Spleen (tissue), 11 donors: ENCODE measurements at regions not wholly inside any gene's neighbourhood (a gene's known extent, or its start where the extent isn't known, plus 50 kb on each side); places are given as distances from the start of the nearest gene placed in this dataset.

Experiments
- DNase-seq: peaks from one replicate; pipeline ENCODE4 v3.0.0-alpha.2; 2020
- H3K27ac ChIP-seq, 8 donors: fragments of 200-600 bp; sonication (generic) in 7 of 8; 1 replicate in 4 of 8; 2 replicates in 4 of 8; pipeline versions ENCODE4 v1.5.0 to v1.8.0; 2016 to 2021; ENCODE audit warnings: inconsistent platforms in 4 of 8, mild to moderate bottlenecking in 4 of 8, moderate library complexity in 1 of 8
- H3K27me3 ChIP-seq, 7 donors: fragments of 200-600 bp; sonication (generic) in 6 of 7; replicated peaks in 1 of 7; 1 replicate in 4 of 7; 2 replicates in 3 of 7; pipeline versions ENCODE4 v1.5.0 to v1.8.0; 2016 to 2021; ENCODE audit warnings: inconsistent platforms in 3 of 7, mild to moderate bottlenecking in 1 of 7
- H3K36me3 ChIP-seq, 6 donors: fragments of 200-600 bp; sonication (generic) in 5 of 6; 1 replicate in 4 of 6; 2 replicates in 2 of 6; pipeline versions ENCODE4 v1.5.0 to v1.8.0; 2016 to 2021; ENCODE audit warnings: inconsistent platforms in 2 of 6
- H3K4me1 ChIP-seq, 6 donors: fragments of 200-600 bp; sonication (generic) in 5 of 6; 1 replicate in 3 of 6; 2 replicates in 3 of 6; pipeline versions ENCODE4 v1.5.0 to v1.8.0; 2016 to 2021; ENCODE audit warnings: inconsistent platforms in 3 of 6
- H3K4me3 ChIP-seq, 8 donors: fragments of 200-600 bp; sonication (generic) in 7 of 8; 1 replicate in 4 of 8; 2 replicates in 4 of 8; pipeline versions ENCODE4 v1.5.0 to v1.8.0; 2016 to 2021; ENCODE audit warnings: inconsistent platforms in 4 of 8, mild to moderate bottlenecking in 4 of 8, moderate library complexity in 2 of 8
- H3K9me3 ChIP-seq, 8 donors: fragments of 200-600 bp; sonication (generic) in 7 of 8; 1 replicate in 4 of 8; 2 replicates in 4 of 8; pipeline versions ENCODE4 v1.5.0 to v1.8.0; 2016 to 2021; ENCODE audit warnings: inconsistent platforms in 4 of 8
- CTCF ChIP-seq, 11 experiments: fragments of 200-600 bp in 7 of 11; fragments of 450-650 bp in 4 of 11; sonication (generic) in 4 of 11; IDR thresholded peaks in 8 of 11; conservative IDR thresholded peaks in 3 of 11; 1 replicate in 7 of 11; 2 replicates in 4 of 11; pipeline versions ENCODE4 v1.4.0 to v1.8.0; 2016 to 2021; ENCODE audit warnings: antibody characterized with exemption in 11 of 11, inconsistent platforms in 4 of 11, mild to moderate bottlenecking in 1 of 11
- POLR2A ChIP-seq, 3 donors: fragments of 450-650 bp; IDR thresholded peaks; one replicate each; pipeline ENCODE4 v1.5.1; 2017; ENCODE audit warnings: antibody characterized with exemption in 3 of 3, mild to moderate bottlenecking in 1 of 3
- POLR2AphosphoS5 ChIP-seq, 3 donors: sonication (generic); formaldehyde crosslinking; IDR thresholded peaks; one replicate each; pipeline ENCODE4 v1.5.1; 2017; ENCODE audit warnings: antibody characterized with exemption in 3 of 3
- WGBS, 5 donors: extraction: QIAGEN DNeasy Blood & Tissue Kit in 3 of 5; methylation state at CpG; one replicate each; pipeline versions ENCODE4 v1.1.5 to v1.1.7; 2013 to 2018; 5-methylcytosine and 5-hydroxymethylcytosine counted together
- intact Hi-C: fragments of 100-400 bp; cut with DNase I; formaldehyde crosslinking; loops from one replicate; pipeline ENCODE4 v1.15.0; 2023; ENCODE audit warnings: low total_unique reads
- donor health status: healthy with polysubstance abuse.
- donor health status: DM: no; HTN: no; CAD: no; lungs with moderate emphysema.
- donor health status: DM: no; HTN: no; CAD: no.
- donor health status: Bipolar disorder and iron deficiency.
- donor health status: healthy.
- donor health status: DM: no; HTN: no; CAD: no.
- donor health status: DM: yes; HTN: yes; CAD: no.

- Histone ChIP-seq H3K9me3 (no peaks in the 10 kb centered on the region), H3K4me3 (no peak overlapping the region), H3K4me1 (peaks cover 0 to 22% (median 9%) of the 10 kb centered on the region in 6 donors), H3K27ac (no peak overlapping the region), H3K36me3 (no peaks in the 10 kb centered on the region), H3K27me3 (peaks cover 0 to 4% (median 0%) of the 10 kb centered on the region in 7 donors)
- intact Hi-C loops, result no loop called here
- DNase-seq, result no peak
- 70 to 88% (median 80%) methylated on average over 4 of the region's 4 CpGs for WGBS, 5 donors
- TF ChIP-seq POLR2AphosphoS5 (IDR thresholded peaks at IDR 0.05), result no peak
These were observed 143.5 kb downstream of the CHIC2 start for GRCh38 chr4:53920883-53921282.

GRCh38 chr4:53920116-53920515 is 144.3 kb downstream of the CHIC2 start:
- Histone ChIP-seq H3K9me3 (no peaks in the 10 kb centered on the region), H3K27ac (peak overlapping the region in 4 of 8 donors; percentile 1 to 80 (median 59)), H3K27me3 (peaks cover 0 to 4% (median 0%) of the 10 kb centered on the region in 7 donors), H3K36me3 (no peaks in the 10 kb centered on the region), H3K4me1 (peaks cover 0 to 29% (median 9%) of the 10 kb centered on the region in 6 donors), H3K4me3 (no peak overlapping the region)
- intact Hi-C loops, result no loop called here
- DNase-seq, result no peak
- 9 to 27% (median 25%) methylated on average over 4 of the region's 4 CpGs for WGBS, 5 donors
- TF ChIP-seq POLR2AphosphoS5 (IDR thresholded peaks at IDR 0.05) (no peak), POLR2A (IDR thresholded peaks at IDR 0.05) (no peak), CTCF (IDR thresholded peaks at IDR 0.05 in 8 of 11, conservative IDR thresholded peaks at IDR 0.05 in 3 of 11) (no peak)

- H3K36me3 ChIP-seq, result no peaks in the 10 kb centered on the region
- H3K27ac ChIP-seq, result peak overlapping the region in 4 of 8 donors; percentile 1 to 80 (median 59)
- intact Hi-C loops, result no loop called here
- H3K27me3 ChIP-seq, result peaks cover 0 to 4% (median 0%) of the 10 kb centered on the region in 7 donors
- H3K4me3 ChIP-seq, result no peak overlapping the region
- H3K4me1 ChIP-seq, result peaks cover 0 to 30% (median 9%) of the 10 kb centered on the region in 6 donors
- WGBS, 5 donors, result 38 to 71% (median 53%) methylated on average over 2 of the region's 2 CpGs
- no peaks in the 10 kb centered on the region for H3K9me3 ChIP-seq
- no peak for TF ChIP-seq CTCF (IDR thresholded peaks at IDR 0.05 in 8 of 11, conservative IDR thresholded peaks at IDR 0.05 in 3 of 11)
- no peak for TF ChIP-seq POLR2A (IDR thresholded peaks at IDR 0.05)
- no peak for TF ChIP-seq POLR2AphosphoS5 (IDR thresholded peaks at IDR 0.05)
- DNase-seq, result no peak
These were observed 144.9 kb downstream of the CHIC2 start for GRCh38 chr4:53919535-53919934.

- peaks cover 0 to 36% (median 9%) of the 10 kb centered on the region in 6 donors for H3K4me1 ChIP-seq
- intact Hi-C loops, result no loop called here
- no peak overlapping the region for H3K4me3 ChIP-seq
- no peaks in the 10 kb centered on the region for H3K36me3 ChIP-seq
- H3K27me3 ChIP-seq, result peaks cover 0 to 4% (median 0%) of the 10 kb centered on the region in 7 donors
- 42 to 91% (median 44%) methylated on average over 2 of the region's 2 CpGs for WGBS, 5 donors
- TF ChIP-seq CTCF (IDR thresholded peaks at IDR 0.05 in 8 of 11, conservative IDR thresholded peaks at IDR 0.05 in 3 of 11) (no peak), POLR2A (IDR thresholded peaks at IDR 0.05) (no peak), POLR2AphosphoS5 (IDR thresholded peaks at IDR 0.05) (no peak)
- H3K27ac ChIP-seq, result peak overlapping the region in 1 of 8 donors; percentile 85
- no peak for DNase-seq
- H3K9me3 ChIP-seq, result no peaks in the 10 kb centered on the region
These were observed 146.7 kb downstream of the CHIC2 start for GRCh38 chr4:53917729-53918128.

- no peak overlapping the region for H3K4me3 ChIP-seq
- no peaks in the 10 kb centered on the region for H3K36me3 ChIP-seq
- no peak for TF ChIP-seq POLR2A (IDR thresholded peaks at IDR 0.05)
- TF ChIP-seq CTCF (IDR thresholded peaks at IDR 0.05 in 8 of 11, conservative IDR thresholded peaks at IDR 0.05 in 3 of 11), result no peak
- no peak for TF ChIP-seq POLR2AphosphoS5 (IDR thresholded peaks at IDR 0.05)
- DNase-seq, result no peak
- H3K27ac ChIP-seq, result peak overlapping the region in 2 of 8 donors; percentile 82 to 85
- peaks cover 0 to 40% (median 9%) of the 10 kb centered on the region in 6 donors for H3K4me1 ChIP-seq
- peaks cover 0 to 4% (median 0%) of the 10 kb centered on the region in 7 donors for H3K27me3 ChIP-seq
- no peaks in the 10 kb centered on the region for H3K9me3 ChIP-seq
- intact Hi-C loops, result no loop called here
These were observed 147.9 kb downstream of the CHIC2 start for GRCh38 chr4:53916431-53916889.
